GM18870 (cell line): ENCODE measurements at regions not wholly inside any gene's neighbourhood (a gene's known extent, or its start where the extent isn't known, plus 50 kb on each side); places are given as distances from the start of the nearest gene placed in this dataset.

Experiments
- ATAC-seq: cut with Tn5 transposase; IDR thresholded peaks from one replicate; pipeline ENCODE4 v1.9.1; 2021; ENCODE audit warnings: moderate library complexity; ENCODE audit not compliant: unreplicated experiment

DNA sequence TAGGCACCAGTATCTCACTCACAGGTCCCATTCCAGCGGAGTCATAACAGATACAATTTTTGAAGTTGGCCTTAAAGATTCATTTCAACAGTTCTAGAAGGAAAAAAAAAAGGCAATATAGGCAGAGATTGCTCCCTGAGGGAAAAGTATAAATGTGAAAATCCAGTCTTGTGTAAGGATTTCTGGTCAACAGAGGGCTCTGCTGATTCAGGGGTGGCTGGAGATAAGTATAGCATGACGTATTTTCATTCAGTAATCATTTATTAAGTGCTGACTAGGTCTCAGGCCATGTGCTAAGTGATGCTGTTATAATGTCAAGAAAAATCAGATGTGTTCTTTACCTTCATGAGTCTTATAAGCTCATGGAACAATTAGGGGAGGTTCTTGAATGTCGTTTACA, 377.3 kb upstream of the MEF2C start:
- no peak for ATAC-seq

DNA sequence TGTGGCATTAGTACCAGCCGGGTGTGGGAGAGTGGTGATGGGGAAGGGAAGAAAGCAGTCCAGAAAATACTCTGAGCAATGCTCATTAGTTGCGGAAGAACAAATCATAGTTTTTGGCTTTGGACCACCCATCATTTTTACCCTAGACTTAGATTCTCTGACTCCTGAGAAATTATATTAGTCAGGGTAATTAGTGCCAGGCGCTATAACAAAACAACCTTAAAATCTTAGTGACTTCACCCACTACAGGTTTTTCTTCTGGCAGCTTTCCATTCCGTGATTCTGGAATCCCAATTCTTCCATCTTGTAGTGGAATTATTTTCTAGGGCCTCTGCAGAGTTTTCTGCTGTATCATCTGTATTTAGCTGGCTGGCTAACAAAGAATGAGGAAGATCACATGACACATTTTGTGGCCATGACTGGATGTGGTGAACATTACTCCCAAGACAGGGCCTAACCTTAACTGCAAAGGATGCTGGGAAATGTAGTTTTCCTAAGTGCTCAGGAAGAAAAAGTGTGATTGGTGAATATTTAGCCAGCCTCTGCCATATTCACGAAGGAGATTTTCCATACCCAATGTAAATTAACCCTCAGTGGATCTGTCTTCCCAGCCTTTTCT, 373.0 kb upstream of the MEF2C start:
- ATAC-seq: no peak

DNA sequence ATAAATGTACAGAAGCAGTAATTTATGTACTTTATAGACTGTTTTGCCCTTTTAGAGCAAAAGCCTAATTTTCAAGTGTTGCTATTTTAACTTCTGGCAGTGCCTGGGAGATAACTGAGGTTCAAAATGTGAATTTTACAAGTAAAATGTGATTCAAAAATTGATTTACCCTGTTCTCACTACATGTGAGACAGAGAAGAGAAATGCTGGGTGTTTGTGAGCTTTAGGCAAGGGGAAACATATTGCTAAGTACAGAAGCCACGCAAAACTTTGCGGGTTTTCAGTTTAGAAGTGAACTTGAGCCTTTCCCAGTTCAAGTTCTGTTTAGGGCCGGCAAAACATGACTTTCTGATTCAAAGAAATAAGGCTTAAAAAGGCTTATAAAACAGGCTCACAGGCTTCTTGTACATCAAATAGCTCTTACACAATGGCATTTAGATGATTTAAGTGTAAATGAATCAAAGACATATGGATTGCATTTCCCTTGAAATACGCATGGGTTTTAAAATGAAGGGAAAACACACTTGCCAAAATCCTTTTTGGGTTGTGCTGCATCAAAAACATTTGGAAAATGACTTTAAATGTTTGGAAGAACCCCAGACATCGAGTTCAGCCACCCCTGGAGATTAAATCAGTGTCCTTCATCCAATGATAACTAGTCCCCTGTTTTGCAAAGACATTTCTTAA, 370.8 kb upstream of the MEF2C start:
- ATAC-seq: no peak

DNA sequence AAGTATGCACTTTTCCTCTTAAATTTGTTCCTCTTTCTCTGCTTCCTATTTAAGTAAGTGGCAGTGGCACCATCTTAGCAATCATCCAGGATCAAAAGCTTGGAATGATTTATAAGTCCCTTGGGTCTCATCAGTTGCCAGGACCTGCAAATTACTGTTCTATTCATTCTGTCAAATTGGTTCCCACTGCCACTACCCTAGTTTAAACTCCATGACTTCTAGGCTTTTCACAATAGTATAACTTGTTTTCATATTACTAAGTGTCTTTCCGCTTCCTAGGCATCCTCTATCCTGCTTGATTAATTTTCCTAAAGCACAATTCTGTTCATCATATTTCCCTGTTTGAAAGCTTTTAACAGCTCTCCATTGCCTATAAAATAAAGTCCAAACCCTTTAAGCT, 363.9 kb upstream of the MEF2C start:
- no peak for ATAC-seq

DNA sequence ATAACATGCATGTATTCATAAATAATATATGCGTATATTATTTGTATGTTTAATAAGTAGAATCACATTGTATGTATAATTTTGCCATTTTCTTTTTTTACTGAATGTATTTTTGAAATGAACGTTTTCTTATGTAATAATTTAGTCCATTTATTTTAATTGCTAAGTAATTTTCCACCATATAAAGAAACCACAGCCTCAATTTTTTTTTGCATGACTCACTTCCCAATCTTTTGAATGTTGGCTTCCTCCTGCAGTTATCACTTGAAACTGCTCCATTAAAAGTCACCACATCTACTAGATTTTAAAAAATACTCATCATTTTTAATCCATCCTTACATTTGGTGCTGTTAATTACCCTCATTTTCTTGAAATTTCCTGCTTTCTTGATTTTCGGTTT, 363.3 kb upstream of the MEF2C start:
- ATAC-seq: no peak

DNA sequence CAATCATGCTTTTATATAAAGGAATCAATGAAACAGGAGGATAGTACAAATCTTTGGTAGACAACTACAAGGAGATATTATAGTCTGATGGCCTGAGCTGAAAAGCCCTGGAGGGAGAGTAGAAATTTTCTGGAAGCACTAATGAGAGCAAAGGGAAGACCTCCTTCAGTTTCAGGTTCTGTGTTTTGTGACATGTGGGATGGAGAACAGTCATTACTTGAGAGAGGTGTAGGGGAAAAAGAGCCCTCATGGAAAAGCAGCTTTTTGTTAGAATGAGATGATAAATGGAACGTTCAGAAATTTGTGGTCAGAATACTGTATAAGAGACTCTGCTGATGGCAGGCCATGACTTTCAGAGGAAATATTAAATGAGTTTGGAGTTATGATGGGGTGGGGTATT, 360.6 kb upstream of the MEF2C start:
- no peak for ATAC-seq

DNA sequence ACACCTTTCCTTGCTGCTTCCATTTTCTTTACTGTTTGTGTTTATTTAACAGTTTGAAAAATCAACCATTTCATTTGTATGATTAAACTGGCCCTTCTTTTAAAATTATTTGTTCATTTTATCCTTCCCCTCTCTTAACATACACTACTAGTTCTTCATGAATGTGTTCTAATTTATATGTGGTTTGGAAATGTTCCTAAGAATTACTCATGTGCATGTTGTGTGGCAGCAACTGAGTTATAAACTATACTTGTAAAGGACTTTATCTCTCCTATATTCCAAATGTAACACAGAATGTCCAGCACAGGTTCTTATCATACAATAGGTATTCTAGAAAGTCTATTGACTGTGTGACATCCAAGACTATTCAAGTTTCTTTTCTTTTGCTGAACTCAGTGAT, 358.2 kb upstream of the MEF2C start:
- no peak for ATAC-seq

DNA sequence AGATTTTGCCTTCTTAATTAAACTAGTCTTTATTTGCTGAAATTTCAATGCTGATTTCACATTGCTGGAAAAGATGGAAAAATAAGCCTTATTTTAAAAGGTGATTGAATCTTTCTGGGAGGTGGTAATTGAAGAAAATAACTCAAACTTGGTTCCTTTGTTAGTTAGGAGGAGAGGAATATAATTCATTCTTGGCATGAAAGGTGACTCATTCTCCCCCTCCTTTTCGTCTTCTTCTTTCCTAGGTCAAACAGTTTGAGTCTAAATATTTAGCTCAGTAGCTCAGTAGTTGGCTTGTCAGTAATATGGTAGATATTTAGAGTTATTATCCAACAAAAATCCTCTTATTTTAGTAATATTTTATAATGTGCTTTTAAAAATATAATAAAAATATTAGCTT, 353.9 kb upstream of the MEF2C start:
- ATAC-seq: no peak

DNA sequence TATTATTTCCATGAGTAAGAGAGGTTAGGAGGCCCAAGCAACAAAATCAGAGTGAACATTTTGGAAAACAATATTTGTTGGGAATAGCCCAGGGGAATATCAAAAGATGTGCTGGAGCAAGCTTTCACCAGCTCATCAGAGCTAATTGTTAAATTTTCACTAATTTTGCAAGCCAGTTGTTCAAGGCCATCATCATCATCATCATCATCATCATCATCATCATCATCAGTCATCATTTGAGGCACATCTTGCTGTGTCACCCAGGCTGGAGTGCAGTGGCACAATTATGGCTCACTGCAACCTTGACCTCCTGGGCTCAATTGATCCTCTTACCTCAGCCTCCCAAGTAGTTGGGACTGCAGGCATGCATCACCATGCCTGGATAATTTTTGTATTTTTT, 350.5 kb upstream of the MEF2C start:
- no peak for ATAC-seq

DNA sequence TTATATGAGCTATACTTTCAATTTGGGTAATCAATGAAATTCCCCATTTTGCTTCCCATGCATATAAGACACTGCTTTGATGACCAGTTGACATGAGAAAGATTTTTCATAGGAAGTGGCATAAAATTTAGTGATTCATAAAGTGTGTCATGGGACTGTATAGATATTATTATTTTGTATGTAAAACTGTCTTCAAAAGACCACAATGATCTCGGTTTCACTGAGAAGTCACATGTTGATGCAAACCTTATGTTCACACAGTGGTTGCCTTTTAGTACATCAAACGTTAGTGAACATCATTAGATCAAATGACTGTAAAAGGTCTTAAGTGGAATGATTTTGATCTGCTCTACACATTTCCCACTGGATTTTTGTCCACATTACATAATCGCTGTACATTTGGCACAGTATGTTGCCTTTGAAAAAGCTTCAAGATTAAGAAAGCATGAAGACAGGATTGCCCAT, 349.2 kb upstream of the MEF2C start:
- ATAC-seq: peak; percentile 97

DNA sequence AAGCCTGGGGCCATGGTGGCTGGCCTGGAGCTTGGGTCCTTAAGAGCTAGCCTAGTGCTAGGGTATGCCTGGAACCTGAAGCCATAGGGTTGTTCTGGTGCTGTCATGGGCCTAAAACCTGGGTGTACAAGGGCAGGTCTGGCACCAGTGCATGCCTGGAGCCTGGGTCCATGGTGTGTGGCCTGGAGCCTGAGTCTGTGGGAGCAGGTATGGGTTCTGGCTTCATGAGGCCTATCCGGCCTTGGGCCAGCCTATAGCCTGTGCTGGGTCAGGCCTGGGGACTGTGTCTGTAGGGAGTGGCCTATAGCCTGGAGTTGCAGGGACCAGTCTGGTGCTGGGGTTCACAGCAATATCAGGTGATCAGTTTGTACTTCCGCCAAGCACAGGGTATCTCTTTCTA, 347.2 kb upstream of the MEF2C start:
- no peak for ATAC-seq

DNA sequence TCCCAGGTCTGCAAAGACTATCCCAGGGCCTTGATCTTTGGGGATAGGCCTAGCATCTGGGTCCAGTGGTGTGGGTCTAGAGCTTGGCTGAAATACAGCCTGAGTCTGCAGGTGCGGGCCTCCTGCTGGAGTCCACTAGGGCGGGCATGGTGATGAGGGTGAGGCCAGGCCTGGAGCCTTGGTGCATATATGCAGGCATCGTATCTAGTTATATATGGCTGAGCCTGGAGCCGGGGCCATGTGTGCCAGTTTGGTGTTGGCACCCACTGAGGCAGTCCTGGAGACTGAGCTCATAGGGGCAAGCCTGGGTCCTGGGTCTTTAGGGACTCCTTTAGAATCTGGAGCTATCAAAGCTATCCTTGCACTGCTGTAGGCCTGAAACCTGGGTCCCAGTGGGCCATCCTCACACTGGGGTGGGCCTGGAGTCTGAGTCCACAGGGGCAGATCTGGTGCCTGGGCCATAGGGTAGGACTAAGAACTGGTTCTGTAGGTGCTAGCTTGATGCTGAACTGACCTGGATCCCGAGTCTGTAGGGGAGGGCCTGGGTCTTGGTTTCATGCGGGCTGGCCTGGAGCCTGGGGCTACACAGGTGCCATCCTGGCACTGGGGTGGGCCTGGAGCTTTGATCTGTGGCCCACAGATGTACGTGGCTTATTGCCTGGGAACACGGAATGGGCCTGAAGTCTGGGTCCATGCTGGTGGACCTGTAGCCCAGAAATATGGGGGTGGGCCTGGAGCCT, 346.5 kb upstream of the MEF2C start:
- ATAC-seq: no peak

DNA sequence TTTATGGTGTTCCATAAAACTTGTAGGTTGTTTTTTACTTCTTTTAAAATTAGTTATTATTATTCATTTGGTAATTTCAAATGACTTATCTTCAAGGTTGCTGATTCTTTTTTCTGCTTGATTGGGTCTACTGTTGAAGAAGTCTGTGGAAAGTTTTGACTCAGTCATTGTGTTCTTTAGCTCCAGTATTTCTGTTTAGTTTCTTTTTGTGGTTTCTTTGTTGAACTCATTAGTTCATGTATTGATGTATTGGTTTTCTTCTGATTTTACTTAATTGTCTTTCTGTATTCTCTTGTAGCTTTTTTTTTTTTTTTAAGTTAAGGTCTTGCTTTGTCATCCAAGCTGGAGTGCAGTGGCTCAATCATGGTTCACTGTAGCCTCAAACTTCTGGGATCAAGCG, 345.4 kb upstream of the MEF2C start:
- no peak for ATAC-seq

DNA sequence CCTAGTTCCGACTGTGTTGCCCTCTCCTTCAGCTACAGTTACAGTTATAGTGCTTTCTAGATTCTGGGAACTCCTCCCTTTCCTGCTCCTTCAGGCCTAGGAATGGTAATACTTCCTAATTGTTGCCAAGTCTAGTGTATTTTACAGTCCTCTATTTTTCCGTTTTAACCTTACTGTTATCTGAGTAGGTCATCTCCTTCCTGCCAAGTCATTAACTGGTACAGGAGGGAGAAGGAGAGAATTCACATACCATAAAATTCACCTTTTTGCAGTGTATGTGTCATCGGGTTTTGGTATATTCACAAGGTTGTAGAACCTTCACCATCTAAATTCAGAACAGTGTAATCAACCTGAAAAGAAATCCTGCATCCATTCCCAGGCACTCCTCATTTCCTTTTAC, 335.4 kb upstream of the MEF2C start:
- ATAC-seq: no peak

DNA sequence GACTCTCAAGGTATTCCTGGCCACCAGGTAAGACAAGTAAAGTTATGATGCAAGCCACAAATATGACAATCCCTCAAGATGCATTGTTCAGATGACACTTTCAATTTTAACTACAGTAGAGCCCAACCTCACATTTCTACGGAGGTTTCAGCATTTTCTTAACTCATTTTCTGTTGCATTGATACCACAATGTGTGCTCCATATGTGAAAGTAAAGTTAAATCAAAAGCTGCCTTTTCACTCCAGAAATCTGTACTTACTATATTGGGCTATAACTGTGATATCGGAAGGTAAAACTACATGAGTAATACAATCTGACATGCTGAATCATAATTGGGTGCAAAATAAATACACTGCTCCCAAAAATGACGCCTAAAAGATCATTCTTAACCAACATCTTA, 333.6 kb upstream of the MEF2C start:
- ATAC-seq: no peak

DNA sequence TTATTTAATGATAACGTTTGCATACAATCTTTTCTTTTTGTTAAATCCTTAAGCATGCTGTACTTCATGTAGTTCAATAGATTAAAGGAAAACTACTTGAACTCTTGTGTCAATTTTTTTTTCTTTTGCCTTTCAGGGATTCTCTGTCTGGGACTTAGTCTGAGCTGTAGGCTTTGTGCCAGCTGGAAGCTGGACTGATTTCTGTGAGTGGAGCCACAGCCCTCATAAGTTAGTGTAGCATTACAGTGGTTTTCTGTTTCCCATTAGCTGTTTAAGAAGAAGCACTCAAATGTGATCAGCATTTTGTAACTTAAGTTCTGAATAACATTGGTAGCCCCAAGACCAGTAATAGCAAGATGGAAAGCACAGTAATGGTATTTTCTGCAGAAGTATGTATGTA, 330.6 kb upstream of the MEF2C start:
- no peak for ATAC-seq

DNA sequence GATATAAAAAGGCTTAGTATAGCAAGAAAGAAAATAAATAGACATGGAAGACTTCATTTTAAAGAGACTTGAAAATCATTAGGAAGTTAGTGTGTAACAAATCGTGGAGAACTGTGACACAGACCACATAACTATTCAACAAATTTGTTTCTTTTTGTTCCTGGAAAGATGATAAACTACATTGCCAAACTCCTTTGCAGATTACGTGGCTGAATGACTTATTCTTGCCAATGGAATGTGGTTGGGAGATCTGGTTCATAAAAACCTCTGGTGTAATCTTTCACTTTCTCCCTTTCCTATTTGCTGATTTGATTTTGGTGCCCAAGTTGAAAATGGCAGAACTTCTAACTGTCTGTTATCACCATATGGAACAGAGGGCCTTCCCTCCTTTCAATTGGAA, 328.9 kb upstream of the MEF2C start:
- no peak for ATAC-seq

DNA sequence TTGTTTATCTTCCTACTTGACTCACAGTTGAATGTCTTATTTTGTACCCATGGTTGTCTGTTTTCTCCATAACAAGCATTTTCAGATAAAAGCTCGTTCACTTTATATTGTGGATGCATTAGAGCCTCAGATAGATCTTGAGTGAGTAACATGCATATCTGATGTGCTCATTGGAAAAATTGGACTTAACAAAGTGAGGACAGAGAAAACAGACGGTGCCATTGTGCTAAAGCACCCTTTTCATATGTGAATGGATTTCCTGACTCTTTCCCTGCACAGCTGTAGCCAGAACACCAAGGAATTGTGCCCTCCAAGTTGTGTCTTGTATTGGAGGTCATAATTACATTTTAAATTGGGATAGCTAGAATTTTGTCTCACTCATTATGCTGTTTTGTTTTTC, 325.8 kb upstream of the MEF2C start:
- ATAC-seq: no peak

DNA sequence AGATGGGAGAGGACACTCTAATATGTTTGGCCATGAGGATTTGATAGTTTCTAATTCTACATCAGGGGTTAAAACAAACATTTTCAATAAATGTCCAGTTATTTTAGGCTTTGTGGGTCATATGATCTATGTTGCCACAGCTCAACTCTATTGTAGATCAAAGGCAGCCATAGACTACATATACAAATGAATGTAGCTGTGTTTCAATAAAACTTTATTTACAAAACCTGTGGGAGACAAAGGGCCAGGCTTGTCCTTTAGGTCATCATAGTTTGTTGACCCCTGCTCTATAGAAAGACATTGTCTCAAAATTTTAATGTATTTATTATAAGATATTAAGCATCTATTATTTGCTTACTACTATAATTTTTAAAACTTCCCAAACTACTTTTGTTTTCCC, 325.4 kb upstream of the MEF2C start:
- no peak for ATAC-seq

DNA sequence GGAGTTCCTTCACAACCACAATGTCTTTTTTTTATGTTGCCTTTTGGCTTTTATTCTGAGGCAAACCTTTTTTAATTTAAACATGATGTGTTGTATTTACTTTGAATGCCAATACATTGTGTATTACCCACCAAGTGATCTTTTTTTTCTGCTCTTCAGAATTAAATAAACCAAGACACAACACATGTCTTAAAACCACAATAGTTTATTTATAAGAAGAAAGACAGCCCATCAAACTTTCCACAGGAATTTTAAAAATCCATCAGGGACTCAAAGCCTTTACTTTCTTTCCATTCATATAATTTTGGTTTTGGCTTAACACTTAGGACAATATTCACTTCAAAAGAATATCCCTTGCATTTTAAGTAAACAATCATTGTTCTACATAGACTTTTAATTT, 321.8 kb upstream of the MEF2C start:
- ATAC-seq: no peak

DNA sequence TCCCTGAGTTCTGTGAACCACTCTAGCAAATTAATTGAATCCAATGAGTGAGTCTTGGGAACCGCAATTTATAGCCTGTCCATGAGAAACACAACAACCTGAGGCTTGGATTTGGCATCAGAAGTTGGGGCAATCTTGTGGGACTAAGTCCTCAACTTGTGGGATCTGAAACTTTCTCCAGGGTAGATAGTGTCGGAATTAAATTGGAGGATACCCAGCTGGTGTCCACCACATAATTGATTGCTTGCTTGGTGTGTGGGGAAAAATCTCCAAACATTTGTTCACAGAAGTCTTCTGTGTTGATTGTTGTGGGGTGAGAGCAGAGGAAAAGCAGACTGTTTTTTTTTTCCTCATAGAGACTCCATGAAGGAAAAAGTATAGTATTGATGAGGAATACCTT, 320.6 kb upstream of the MEF2C start:
- ATAC-seq: no peak

DNA sequence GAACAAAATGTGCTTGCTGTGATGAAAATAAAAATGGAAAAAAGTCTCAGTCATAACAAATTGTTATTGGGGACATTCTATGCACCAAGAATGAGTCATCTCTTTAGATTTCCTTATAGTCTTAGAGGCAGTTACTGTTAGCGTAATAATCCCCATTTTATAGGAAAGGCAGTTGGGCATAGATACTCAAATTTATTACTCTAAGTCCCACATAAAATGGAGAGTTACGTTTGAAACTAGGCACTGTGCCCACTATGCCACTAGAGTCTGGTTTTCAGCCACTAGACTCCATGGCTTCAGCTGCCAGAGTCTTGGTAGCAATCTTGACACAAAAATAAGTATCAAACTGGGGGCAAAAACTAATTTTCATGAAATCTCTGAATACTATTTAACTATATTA, 317.9 kb upstream of the MEF2C start:
- ATAC-seq: no peak
